ENCODE measurements at regions not wholly inside any gene's neighbourhood (a gene's known extent, or its start where the extent isn't known, plus 50 kb on each side); places are given as distances from the start of the nearest gene placed in this dataset.
"Not testable (repeated sequence)": the region's sequence is repeated elsewhere in the genome, so short reads cannot be mapped to it uniquely, and the experiment has no call there.

DNA sequence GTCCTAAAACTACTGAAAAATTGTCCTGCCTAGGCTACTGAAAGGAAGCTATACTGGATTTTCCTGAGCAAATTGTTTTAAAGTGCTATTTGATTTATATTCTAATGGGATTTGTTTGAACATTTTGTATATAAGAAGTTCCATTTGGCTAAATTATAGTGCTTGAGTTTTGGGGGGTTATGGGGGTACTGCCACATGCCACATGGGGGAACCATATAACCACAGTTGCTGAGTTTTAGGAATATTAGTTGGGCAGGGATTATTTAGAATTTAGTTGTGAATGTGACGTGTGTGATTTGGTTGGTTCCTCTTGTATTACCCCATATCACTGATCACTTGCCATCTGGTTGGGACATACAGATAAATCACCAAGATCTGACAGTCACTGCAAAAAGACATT lies 224.5 kb upstream of the TAPT1 start:
- no peak for DNase-seq (ENCODE audit: low read depth)

- DNase-seq (ENCODE audit: low read depth), result no peak
These were observed 223.8 kb upstream of the TAPT1 start for GRCh38 chr4:16450031-16450430.

GRCh38 chr4:16449406-16449805 lies 223.1 kb upstream of the TAPT1 start:
- DNase-seq (ENCODE audit: low read depth), result no peak

DNA sequence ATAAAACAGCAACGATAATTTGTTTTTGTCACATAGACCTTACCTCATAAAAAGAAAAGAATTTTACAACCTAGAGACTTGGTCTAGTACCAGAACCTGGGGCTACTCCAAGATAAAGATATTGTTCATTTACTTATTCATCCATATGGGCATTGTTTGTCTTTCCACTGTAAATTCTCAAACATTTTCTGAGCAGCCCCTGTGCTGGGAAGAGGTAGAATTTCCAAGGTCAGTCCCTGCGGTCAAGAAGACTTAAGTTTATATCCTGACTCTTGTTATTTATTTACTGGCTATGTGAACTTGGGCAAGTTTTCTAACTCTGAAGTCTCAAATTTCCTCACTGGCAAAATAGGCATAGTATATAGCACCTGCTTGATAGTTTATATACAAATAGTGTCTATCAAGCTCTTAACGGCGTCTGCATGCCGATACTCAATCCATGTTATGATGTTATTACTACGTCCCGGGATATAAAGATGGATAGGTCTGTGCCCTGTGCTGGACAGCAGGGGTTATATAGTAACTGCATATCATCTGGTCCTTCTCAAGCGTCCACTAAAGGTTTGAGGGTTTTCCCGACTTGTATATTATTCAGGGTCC lies 222.1 kb upstream of the TAPT1 start:
- no peak for DNase-seq (ENCODE audit: low read depth)

DNA sequence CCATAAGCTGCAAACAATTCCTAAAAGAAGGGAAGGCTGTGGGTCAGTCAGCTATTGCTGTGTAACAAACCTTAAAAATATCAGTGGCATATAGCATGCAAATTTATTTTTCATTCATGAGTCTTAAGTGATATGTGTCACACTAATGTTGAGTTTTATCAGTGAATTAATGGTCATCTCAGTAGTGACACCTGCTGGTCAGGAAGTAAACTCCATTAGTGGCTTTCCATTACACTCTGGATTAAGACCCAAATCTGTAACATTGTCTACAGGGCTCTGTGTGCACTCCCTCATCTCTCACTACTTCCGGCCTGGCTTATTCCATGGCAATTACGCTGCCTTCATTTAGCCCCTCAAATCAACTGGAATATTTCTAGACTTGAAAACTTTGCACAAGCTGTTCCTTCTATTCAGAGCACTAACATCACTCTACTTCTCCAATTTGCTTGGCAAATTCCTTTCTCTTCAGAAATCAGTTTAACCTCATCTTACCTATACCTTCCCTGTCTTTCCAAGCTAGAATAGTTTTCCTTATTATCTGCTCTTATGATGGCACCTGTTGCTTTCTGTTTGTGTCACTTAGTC lies 217.3 kb upstream of the TAPT1 start:
- DNase-seq (ENCODE audit: low read depth), result peak; percentile 43

GRCh38 chr4:16442296-16442695 lies 216.0 kb upstream of the TAPT1 start:
- DNase-seq (ENCODE audit: low read depth), result no peak

DNA sequence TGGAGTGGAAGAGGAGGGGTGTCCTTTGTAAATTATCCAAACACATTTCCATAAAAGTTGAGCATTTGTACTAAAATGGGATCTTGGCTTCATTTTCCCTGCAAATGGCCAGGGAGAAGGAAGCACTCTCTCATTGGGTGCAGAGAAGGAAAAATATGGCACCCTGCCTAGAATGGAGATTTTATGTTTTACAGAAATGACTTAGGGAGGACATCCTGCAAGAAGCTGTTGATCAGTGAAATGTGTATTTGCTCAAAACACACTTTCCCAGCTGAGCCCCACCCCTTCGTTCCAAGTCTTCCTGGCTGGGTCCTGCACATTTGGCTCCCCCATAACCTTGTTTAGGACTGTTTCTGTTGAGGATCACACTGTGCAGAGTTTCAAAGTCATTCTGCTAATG lies 213.5 kb upstream of the TAPT1 start:
- no peak for DNase-seq (ENCODE audit: low read depth)

DNA sequence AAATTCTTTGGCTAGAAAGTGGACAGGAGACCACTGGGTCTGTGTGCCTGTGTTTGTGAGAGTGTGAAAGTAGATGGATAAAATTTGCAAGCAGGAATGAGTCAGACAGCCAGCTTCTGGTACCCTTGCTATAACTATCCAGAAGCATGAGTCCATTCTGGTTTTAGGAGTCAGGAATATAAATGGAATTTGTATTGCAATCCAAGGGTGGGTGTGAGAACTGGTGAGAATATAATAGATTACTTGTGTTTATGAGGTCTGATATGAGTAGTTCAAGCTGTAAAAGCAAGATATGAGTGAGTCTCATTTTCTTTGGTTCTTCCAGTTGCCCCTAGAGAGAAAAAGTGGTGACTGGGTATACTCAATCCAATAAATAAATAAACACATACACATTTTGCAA lies 212.7 kb upstream of the TAPT1 start:
- DNase-seq (ENCODE audit: low read depth), result no peak

GRCh38 chr4:16437836-16438235 lies 211.6 kb upstream of the TAPT1 start:
- no peak for DNase-seq (ENCODE audit: low read depth)

GRCh38 chr4:16431866-16432265 lies 205.6 kb upstream of the TAPT1 start:
- DNase-seq (ENCODE audit: low read depth), result no peak

- DNase-seq (ENCODE audit: low read depth), result peak; percentile 85
These were observed 192.5 kb upstream of the TAPT1 start for GRCh38 chr4:16418814-16419213.

GRCh38 chr4:16417198-16417597 lies 190.9 kb upstream of the TAPT1 start:
- peak; percentile 41 for DNase-seq (ENCODE audit: low read depth)

DNA sequence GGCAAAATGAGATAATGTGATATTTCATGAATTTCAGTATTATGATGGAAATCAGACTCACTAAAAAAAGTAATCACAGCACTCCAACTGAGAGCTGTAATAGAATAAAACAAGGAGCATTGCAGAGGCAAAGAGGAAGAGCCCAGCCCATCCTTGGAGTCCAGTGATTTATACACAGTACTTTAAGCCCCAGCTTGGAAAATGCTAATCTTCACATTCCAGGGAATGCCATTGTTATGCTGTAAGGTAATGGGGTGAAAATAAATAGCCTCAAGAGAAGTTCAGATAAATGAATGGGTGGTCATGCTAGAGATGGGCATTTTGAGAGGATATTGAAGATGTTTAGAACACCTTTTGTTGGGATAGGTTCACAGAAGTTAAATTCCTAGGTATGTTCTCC lies 190.3 kb upstream of the TAPT1 start:
- DNase-seq (ENCODE audit: low read depth), result no peak

DNA sequence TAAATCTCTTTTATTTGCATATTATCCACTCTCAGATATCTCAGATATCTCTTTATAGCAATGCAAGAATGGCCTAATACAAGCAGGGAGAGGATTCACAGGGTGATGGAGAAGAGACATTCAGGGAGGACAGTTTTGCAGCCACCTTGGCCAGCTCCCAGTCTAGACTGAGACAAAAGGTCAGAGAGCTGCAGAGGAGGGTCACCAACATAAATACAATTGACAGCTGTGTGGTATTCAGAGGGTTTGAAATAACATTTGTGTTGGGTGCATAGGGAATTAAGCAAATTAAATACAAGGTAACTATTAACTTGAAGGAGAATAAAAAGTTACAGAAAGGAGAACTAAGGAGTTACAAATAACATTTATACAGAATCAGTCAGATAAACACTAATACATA lies 189.5 kb upstream of the TAPT1 start:
- DNase-seq (ENCODE audit: low read depth), result no peak

GRCh38 chr4:16413814-16414555 lies 187.7 kb upstream of the TAPT1 start:
- no peak for DNase-seq (ENCODE audit: low read depth)

GRCh38 chr4:16411501-16412085 lies 185.3 kb upstream of the TAPT1 start:
- no peak for DNase-seq (ENCODE audit: low read depth)

- not testable (repeated sequence) for DNase-seq (ENCODE audit: low read depth)
These were observed 166.9 kb upstream of the TAPT1 start for GRCh38 chr4:16393216-16393615.

DNA sequence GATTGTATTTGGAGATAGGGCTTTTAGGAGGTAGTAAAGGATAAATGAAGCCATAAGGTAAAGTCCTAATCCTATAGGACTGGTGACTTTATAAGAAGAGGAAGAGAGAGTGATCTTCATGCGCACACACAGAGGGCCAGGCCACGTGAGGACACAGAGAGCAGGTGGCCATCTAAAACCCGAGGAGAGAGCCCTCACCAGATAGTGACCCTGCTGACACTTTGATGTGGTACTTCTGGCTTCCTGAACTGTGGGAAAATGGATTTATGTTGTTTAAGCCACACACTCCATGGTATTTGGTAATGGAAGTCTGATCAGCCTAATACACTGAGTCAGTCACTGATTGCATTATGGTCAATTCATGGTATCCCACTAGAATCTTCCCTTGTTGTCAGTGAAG lies 164.9 kb upstream of the TAPT1 start:
- no peak for DNase-seq (ENCODE audit: low read depth)

DNA sequence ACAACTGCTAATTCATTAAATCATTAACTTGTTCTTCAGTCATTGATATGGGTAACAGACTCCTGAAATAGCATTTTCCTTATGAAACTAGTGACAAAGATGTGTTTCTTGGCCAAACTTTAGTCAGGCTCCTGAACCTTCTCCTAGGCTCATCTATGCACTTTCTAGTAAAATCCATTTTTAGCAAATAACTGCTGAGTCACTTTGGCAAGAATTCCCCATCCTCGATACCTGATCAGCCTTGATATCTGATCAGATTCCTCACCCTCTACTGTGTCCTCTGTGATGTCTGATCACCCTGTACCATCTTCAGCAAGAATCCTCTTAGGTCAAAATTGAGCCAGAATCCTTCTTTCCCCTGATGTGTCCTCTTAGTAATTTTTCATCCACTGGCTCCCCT lies 161.2 kb upstream of the TAPT1 start:
- no peak for DNase-seq (ENCODE audit: low read depth)

DNA sequence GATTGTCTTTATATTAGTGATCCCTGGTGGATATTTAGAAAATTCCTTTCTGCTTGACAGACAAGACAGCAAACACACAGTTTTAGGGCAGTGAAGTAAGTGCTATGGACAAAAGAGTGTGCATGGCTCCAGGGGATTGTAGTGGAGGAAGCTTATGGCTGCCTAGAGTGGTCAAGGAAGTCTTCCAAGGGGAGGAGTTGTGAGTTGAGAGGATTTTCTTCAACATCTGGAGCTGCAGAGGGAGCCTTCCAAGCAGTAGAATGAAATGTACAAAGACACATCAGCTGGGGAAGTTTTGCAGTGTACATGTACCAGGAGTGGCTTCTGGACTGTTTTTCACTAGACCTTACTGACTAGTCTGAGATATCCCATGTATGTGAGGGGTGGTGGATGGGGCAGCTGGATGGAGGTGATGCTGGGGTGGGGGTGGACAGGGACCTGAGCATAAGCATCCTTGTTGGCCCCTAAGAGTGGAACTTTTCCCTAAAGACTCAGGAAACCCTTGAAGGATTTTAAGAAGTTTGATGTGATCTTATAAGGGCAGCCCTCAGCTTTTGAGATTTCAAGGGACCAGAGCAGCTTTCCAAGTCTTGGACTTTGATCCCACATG lies 160.5 kb upstream of the TAPT1 start:
- no peak for DNase-seq (ENCODE audit: low read depth)

DNA sequence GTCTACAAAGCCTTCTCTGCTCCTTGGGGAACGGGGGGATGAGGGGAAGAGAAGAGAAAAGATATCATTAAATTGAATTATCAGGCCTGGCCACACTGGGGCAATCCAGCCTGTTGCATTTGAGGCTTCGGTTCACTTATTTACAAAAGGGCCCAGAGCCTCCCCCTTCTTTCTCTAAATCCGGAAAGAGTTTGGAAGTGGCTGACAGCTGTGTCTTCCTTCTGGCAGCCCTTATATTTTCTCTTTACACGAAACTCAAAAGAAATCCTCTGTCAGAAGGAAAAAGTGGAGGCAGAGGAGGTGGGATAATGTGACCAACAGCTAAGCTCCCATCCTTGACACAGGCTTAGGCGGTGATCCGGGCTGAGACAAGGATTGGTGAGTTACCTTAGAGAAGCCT lies 158.3 kb upstream of the TAPT1 start:
- no peak for DNase-seq (ENCODE audit: low read depth)

DNA sequence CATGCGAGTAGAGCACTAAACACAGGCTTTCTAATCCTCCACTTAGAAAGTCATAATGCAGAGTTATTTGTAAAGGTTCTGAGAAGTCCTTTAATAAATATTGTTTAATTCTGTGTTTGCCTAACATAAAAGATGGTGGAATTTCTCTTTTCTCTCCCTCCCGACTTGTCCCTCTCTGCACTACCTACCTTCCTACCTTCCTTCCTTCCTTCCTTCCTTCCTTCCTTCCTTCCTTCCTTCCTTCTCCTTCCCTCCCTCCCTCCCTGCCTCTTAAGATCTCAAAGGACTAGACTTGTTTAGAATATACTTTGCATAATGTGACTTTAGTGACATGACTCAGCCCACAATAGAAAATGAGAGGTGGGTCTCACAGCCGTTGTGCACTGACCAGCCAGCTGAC lies 156.3 kb upstream of the TAPT1 start:
- no peak for DNase-seq (ENCODE audit: low read depth)

DNA sequence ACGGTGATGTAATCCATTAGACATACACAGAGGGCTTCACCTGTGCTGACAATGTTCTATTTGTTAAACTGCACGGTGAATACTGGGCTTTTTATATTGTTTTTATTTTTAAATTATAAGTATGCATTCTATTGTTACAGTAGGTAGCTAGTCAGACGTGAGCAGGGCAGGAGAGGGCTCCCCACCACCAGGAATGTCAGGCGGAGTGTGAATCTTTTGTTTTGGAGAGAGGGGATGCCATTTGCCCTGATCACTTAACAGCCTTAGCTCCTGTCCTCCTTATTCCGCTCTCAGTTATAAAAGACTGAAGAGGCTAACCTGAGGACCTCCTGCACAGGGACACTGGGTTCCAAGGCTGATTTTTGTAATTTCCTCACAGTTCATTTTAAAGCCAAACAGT lies 151.6 kb upstream of the TAPT1 start:
- no peak for DNase-seq (ENCODE audit: low read depth)
